Gastrocnemius medialis (tissue), 4 donors: ENCODE measurements at regions not wholly inside any gene's neighbourhood (a gene's known extent, or its start where the extent isn't known, plus 50 kb on each side); places are given as distances from the start of the nearest gene placed in this dataset.

ENCODE experiments used
- CTCF ChIP-seq, 5 experiments: fragments of 450-650 bp in 3 of 5; fragments of 200-600 bp in 2 of 5; sonication (generic) in 2 of 5; IDR thresholded peaks in 4 of 5; conservative IDR thresholded peaks in 1 of 5; 1 replicate in 4 of 5; 2 replicates in 1 of 5; pipeline ENCODE4 v1.5.1; 2016 to 2019; ENCODE audit warnings: antibody characterized with exemption in 5 of 5, mild to moderate bottlenecking in 3 of 5, moderate library complexity in 3 of 5
- POLR2A ChIP-seq, 2 donors: fragments of 450-650 bp; IDR thresholded peaks; one replicate each; pipeline ENCODE4 v1.6.1; 2017; ENCODE audit warnings: antibody characterized with exemption in 2 of 2, mild to moderate bottlenecking in 2 of 2, moderate library complexity in 2 of 2

GRCh38 chr1:118253053-118253915 is 68.3 kb upstream of the SPAG17 start:
- TF ChIP-seq CTCF (IDR thresholded peaks at IDR 0.05 in 4 of 5, conservative IDR thresholded peaks at IDR 0.05 in 1 of 5): no peak
- TF ChIP-seq POLR2A (IDR thresholded peaks at IDR 0.05): no peak
